Left forelimb (tissue), 1 donor: ENCODE measurements at regions not wholly inside any gene's neighbourhood (a gene's known extent, or its start where the extent isn't known, plus 50 kb on each side); places are given as distances from the start of the nearest gene placed in this dataset.
"Not testable (repeated sequence)": the region's sequence is repeated elsewhere in the genome, so short reads cannot be mapped to it uniquely, and the experiment has no call there.

Experiments used
- DNase-seq: peaks from one replicate; pipeline ENCODE4 v3.0.0-alpha.2; 2018; ENCODE audit warnings: low spot score

DNA sequence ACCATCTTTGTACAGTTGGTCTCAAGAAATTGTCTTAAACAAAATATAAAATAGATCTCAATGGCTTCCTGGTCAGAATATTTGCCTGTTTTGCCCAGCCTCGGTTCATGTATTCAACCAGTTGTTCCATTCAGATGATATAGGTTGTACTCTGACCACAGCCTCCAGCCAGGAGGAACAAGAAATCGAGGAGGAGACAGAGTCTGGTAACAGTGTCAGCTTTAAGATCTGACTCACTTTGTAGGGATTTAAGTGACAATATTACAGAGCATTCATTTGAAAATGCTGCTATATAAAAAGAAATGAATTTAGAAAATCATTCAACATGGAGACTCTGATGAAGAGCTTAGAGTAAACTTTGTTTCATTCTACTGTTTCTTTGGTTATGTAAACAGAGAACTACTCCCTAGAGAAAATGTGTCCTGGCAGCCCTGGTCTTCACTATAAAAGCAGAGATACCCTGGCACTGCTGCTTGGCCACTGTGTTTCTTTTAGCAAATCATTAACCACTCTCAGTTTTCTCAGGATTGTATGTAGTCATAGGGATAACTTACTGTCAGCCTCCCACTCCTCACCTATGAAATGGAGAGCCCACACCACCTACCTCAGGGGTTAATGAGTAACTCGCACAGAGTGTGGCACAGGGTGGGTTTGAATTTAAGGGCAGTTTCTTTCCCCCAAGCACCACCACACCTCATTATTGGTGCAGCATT lies 53.5 kb downstream of the PAGE2 start:
- DNase-seq = no peak

DNA sequence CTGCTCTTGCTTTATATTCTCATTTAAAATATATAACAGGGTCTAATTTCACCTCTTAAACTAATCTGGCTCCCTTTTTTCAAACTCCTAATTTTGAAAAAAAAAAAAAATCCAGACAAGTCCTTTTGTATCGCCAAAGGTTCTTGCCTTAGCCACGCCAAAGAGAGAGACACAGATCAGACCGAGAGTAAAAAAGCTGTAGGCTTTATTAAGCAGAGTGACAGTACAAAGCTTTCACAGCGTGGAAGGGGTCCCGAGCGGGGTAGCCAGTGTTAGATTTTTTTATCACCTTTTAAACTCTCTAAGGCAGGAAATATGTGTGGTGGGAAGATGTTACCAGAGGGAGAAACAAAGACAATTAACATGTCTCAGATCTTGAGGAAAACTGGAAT lies 54.1 kb downstream of the PAGE2 start:
- DNase-seq = no peak

GRCh38 chrX:55143621-55144020 lies 54.8 kb downstream of the PAGE2 start:
- DNase-seq = no peak

DNA sequence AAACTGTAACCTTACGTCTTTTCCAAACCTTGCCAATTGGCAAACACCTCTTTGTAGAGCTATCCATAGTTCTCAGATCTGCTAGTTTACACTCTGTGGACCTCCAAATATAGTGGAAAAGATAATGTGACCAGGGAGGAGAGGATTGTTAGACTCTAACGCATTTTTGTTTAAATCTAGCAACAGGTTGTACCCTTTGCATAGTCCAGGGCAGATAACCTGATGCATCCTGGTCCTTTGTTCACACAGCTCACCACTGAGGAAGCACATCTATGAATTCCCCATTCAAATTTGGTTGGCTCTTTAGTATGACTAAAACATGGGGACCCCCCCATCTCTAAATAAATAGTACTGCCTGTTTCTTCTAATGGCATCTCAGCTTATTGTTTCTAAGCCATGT lies 55.9 kb downstream of the PAGE2 start:
- no peak for DNase-seq

DNA sequence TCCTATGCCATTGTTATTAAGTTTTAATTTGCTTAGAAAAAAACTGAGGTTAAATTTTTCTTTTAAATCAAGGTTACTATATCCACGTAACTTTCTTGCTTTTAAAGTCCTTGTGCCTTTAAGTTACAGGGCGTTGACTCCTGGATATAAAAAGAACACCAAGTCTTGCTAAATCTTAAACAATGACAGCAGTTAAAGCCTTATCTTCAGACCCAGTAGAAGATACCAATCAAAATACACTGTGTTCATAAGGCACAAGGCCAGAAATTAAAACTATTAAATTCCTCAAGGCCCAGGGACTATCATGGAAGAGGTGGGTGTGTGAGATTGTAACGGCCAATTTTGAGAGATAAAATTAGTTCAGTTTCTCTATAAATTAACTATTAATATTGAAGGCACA lies 60.4 kb downstream of the PAGE2 start:
- no peak for DNase-seq

- DNase-seq = no peak
These were observed 62.4 kb downstream of the PAGE2 start for GRCh38 chrX:55151199-55151598.

DNA sequence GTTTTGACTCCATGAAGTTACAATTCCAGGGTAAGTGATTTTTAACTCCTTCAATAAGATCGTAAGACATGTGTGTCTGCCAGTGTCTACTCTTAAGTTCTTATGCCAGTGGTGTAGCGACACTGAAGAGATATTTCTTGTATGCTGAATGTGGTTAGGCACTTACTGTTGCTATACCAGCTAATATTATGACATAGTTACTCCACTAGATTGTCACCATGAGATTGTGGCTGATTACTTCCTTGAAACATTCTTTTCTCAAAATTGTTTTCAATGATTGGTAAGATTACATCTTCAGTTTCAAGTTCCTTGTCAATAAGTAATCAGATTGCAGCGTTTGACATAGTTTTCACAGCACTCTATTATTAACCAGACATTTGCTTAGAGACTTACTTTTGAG lies 60.6 kb upstream of the PAGE5 start:
- no peak for DNase-seq

GRCh38 chrX:55160685-55161552 lies 59.2 kb upstream of the PAGE5 start:
- DNase-seq = peak; percentile 93

DNA sequence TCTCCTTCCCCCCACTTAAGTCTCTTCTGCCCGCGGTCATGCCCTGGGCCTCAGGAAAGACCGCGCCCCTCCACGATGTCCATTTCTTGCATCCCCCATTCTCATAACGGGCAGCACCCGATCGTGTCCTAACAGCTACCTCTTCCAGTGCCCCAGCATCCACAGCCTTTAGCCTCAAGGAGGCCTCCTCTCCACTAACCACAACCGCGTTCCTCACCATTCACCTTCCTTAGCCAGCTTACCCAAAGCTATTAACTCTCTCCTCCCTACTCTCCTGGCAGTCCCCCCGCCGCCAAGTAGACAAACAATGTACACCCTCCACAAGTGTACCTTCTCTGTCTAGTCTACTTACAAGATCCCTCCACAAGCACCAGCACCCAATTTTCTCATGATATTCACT lies 58.6 kb upstream of the PAGE5 start:
- DNase-seq = no peak

DNA sequence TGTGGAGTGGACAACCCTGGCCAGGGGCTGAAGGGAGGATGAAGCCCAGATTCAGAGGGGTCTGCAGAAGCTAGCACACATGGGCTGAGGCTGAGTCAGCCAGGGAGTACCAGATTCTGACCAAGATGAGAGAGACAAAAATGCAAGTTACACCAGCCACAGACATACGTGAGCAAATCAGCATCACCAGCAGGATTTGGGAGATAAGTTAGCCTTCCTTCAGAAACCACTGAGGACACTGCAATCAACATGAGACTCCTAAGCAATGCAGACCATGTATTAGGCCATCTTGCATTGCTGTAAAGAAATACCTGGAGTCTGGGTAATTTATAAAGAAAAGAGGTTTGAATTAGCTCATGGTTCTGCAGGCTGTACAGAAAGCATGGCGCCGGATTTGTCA lies 57.0 kb upstream of the PAGE5 start:
- no peak for DNase-seq

DNA sequence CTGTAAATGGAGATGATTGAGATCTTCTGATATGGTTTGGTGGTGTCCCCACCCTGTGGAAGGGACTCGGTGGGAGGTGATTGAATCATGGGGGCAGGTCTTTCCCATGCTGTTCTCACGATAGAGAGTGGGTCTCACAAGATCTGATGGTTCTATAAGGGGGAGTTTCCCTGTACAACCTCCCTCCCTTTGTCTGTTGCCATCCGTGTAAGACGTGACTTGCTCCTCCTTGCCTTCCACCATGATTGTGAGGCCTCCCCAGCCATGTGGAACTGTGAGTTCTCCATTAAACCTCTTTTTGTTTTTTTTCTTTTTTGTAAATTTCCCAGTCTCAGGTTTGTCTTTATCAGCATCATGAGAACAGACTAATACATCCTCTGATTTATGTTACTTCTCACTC lies 55.1 kb upstream of the PAGE5 start:
- DNase-seq = not testable (repeated sequence)

- no peak for DNase-seq
These were observed 52.9 kb upstream of the PAGE5 start for GRCh38 chrX:55167124-55167803.

DNA sequence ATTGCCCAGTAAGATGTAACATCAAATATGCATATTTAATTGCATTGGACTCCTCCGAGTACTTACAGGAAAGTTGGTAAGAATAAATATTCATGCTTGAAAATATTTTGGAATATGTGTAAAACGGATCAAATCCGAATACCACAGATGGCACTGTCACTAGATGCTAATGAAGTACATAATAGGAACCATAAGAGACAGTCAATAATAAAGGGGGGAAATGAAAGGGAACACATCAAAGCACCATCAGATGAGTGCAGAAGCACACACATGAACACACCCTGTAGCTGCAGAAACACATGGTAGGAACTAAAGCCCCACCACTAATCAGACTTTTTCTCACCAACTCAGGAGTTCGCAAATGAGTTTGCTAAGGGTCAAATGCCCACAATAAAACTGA lies 52.2 kb upstream of the PAGE5 start:
- no peak for DNase-seq

DNA sequence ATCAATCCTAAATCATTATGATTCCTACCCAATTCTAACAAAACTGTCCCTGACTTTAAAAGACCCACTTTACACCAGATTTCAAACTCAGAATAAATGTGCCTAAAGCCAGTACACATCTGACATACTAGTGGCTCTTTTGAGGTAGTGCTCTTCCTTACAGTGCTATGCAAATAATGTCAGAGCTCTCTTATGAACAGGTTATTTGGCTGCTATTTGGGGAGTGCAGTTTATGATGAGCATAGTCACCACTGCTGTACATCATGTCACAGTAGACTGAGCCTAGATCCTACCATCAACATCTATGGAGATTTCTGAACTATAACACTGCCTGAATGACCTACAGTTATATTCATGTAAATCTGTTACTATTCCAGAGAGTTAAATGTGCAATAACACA lies 50.4 kb upstream of the PAGE5 start:
- DNase-seq = no peak
